Kidney (tissue), 13 donors: ENCODE measurements at regions not wholly inside any gene's neighbourhood (a gene's known extent, or its start where the extent isn't known, plus 50 kb on each side); places are given as distances from the start of the nearest gene placed in this dataset.

ENCODE experiments used
- DNase-seq, 5 donors: peaks; one replicate each; pipeline ENCODE4 v3.0.0-alpha.2; 2013 to 2020
- FAIRE-seq: peaks from 2 replicates; lab custom pipeline; 2012; peaks lifted over from hg19 to GRCh38; lab: Jason Lieb, UNC
- H3K27ac ChIP-seq, 2 donors: one replicate each; pipeline ENCODE4 v1.7.0; 2013; ENCODE audit warnings: low read depth in 2 of 2, low read length in 2 of 2, inconsistent platforms in 1 of 2
- H3K27me3 ChIP-seq: one replicate; pipeline ENCODE4 v1.7.1; 2013; ENCODE audit warnings: low read length, inconsistent platforms; ENCODE audit not compliant: control insufficient read depth, insufficient read depth
- H3K36me3 ChIP-seq, 3 donors: one replicate each; pipeline versions ENCODE4 v1.7.0 to v1.7.1; 2013; ENCODE audit warnings: low read length in 3 of 3, control low read depth in 1 of 3, inconsistent platforms in 1 of 3; ENCODE audit not compliant: insufficient read depth in 3 of 3, control insufficient read depth in 2 of 3
- H3K4me1 ChIP-seq, 3 donors: one replicate each; pipeline versions ENCODE4 v1.7.0 to v1.7.1; 2013; ENCODE audit warnings: low read length in 3 of 3, inconsistent platforms in 1 of 3, low read depth in 1 of 3; ENCODE audit not compliant: control insufficient read depth in 2 of 3, insufficient read depth in 2 of 3
- H3K4me3 ChIP-seq, 3 donors: one replicate each; pipeline versions ENCODE4 v1.7.0 to v1.8.1; 2013; ENCODE audit warnings: low read length in 3 of 3, control low read depth in 1 of 3, inconsistent platforms in 1 of 3
- H3K9ac ChIP-seq, 3 donors: one replicate each; pipeline versions ENCODE4 v1.7.0 to v1.7.1; 2013; ENCODE audit warnings: low read length in 3 of 3, control low read depth in 1 of 3, inconsistent platforms in 1 of 3
- H3K9me3 ChIP-seq, 3 donors: one replicate each; pipeline versions ENCODE4 v1.7.0 to v1.7.1; 2013; ENCODE audit warnings: low read length in 3 of 3, control low read depth in 1 of 3, inconsistent platforms in 1 of 3; ENCODE audit not compliant: control insufficient read depth in 2 of 3, insufficient read depth in 1 of 3
- CTCF ChIP-seq: IDR thresholded peaks from 3 replicates; pipeline ENCODE4 v1.5.1; 2012; ENCODE audit warnings: mild to moderate bottlenecking, moderate library complexity, borderline replicate concordance; ENCODE audit not compliant: insufficient read depth; ENCODE audit errors: extremely low read depth
- intact Hi-C: fragments of 100-400 bp; cut with DNase I; formaldehyde crosslinking; loops from one replicate; pipeline ENCODE4 v1.11.1; 2022
- donor health status: control.
- donor health status: control.
- donor health status: control.
- donor health status: control.
- donor health status: control.
- donor health status: DM: yes; HTN: yes; CAD: no.
- donor health status: Normal renal cell carcinoma (clear cell type).

- H3K9me3 ChIP-seq: no peaks in the 10 kb centered on the region
- DNase-seq (peak in 1 of 5 donors; percentile 9), FAIRE-seq (no peak)
- no peaks in the 10 kb centered on the region for H3K36me3 ChIP-seq
- no peak overlapping the region for H3K4me3 ChIP-seq
- no peak for TF ChIP-seq CTCF
- no peaks in the 10 kb centered on the region for H3K27me3 ChIP-seq
- no peak overlapping the region for H3K27ac ChIP-seq
- H3K9ac ChIP-seq: no peak overlapping the region
- no peaks in the 10 kb centered on the region for H3K4me1 ChIP-seq
- intact Hi-C loops: no loop called here
Observed at GRCh38 chr14:66101662-66102061, 384.5 kb upstream of the CCDC196 start.

- DNase-seq (no peak), FAIRE-seq (no peak)
- H3K9ac ChIP-seq: no peak overlapping the region
- H3K27me3 ChIP-seq: no peaks in the 10 kb centered on the region
- H3K4me1 ChIP-seq: no peaks in the 10 kb centered on the region
- no peaks in the 10 kb centered on the region for H3K9me3 ChIP-seq
- no peak for TF ChIP-seq CTCF
- H3K27ac ChIP-seq: no peak overlapping the region
- intact Hi-C loops: no loop called here
- H3K4me3 ChIP-seq: no peak overlapping the region
- no peaks in the 10 kb centered on the region for H3K36me3 ChIP-seq
Observed at GRCh38 chr14:66104486-66104885, 381.7 kb upstream of the CCDC196 start.

- Histone ChIP-seq H3K4me3 (no peak overlapping the region), H3K27me3 (no peaks in the 10 kb centered on the region), H3K9ac (no peak overlapping the region), H3K4me1 (no peaks in the 10 kb centered on the region), H3K36me3 (no peaks in the 10 kb centered on the region), H3K9me3 (no peaks in the 10 kb centered on the region), H3K27ac (no peak overlapping the region)
- intact Hi-C loops: no loop called here
- no peak for DNase-seq
- FAIRE-seq: no peak
- no peak for TF ChIP-seq CTCF
Observed at GRCh38 chr14:66105815-66106214, 380.4 kb upstream of the CCDC196 start.

- TF ChIP-seq CTCF: no peak
- no peaks in the 10 kb centered on the region for H3K36me3 ChIP-seq
- H3K9me3 ChIP-seq: no peaks in the 10 kb centered on the region
- no peak overlapping the region for H3K9ac ChIP-seq
- no peak for FAIRE-seq
- no peak overlapping the region for H3K27ac ChIP-seq
- H3K4me1 ChIP-seq: no peaks in the 10 kb centered on the region
- no peak for DNase-seq
- no peak overlapping the region for H3K4me3 ChIP-seq
- intact Hi-C loops: no loop called here
- no peaks in the 10 kb centered on the region for H3K27me3 ChIP-seq
Observed at GRCh38 chr14:66109426-66109825, 376.7 kb upstream of the CCDC196 start.
